ENCODE measurements at regions not wholly inside any gene's neighbourhood (a gene's known extent, or its start where the extent isn't known, plus 50 kb on each side); places are given as distances from the start of the nearest gene placed in this dataset.
"Not testable (repeated sequence)": the region's sequence is repeated elsewhere in the genome, so short reads cannot be mapped to it uniquely, and the experiment has no call there.

DNA sequence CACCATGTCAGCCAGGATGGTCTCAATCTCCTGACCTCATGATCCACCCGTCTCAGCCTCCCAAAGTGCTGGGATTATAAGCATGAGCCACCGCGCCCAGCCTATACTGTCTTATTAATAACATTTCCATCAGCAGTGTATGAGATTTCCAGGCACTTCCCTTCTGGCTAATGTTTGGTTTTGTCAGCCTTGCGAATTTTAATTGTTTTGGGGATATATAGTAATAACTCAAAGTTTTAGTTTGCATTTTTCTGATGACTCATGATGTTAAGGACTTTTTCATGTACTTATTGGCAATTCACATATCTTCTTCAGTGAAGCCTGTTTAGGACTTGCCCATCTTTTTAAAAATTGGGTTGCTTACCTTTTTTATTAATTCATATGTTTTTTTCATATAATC is 76.0 kb downstream of the TMEM270 start:
- Histone ChIP-seq H3K4me1 (ENCODE audit: control insufficient read depth in 1 of 2, insufficient read depth in 2 of 2, low read length in 2 of 2) (no peaks in the 10 kb centered on the region), H3K4me3 (ENCODE audit: low read length in 2 of 2) (no peak overlapping the region), H3K27me3 (ENCODE audit: control insufficient read depth in 1 of 2, insufficient read depth in 2 of 2, low read length in 1 of 2) (no peaks in the 10 kb centered on the region), H3K27ac (ENCODE audit: low read depth in 1 of 2, low read length in 2 of 2) (no peak overlapping the region), H3K36me3 (ENCODE audit: control insufficient read depth in 1 of 2, insufficient read depth in 2 of 2, low read length in 1 of 2) (no peaks in the 10 kb centered on the region), H3K9me3 (ENCODE audit: control insufficient read depth, low read length) (no peaks in the 10 kb centered on the region)
- 88 to 94% methylated on average over 4 of the region's 4 CpGs for WGBS, 2 donors
- no peak for ATAC-seq (ENCODE audit: low FRiP score)
- no peak for DNase-seq
- intact Hi-C loops (cut with DNase I) = no loop called here

DNA sequence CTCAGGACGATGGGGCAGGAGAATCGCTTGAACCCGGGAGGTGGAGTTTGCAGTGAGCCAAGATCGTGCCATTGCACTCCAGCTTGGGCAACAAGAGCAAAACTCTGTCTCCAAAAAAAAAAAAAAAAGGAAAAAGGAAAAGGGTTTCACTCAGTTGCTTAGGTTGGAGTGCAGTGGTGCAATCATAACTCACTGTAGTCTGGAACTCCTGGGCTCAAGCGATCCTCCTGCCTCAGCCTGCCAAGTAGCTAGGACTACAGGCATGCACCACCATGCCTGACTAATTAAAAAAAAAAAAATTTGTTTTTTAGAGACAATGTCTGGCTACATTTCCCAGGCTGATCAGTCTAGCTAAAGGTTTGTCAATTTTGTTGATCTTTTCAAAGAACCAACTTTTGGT is 76.7 kb downstream of the TMEM270 start:
- peak in 1 of 2 donors; percentile 68 for DNase-seq
- H3K4me3 ChIP-seq (ENCODE audit: low read length in 2 of 2); ATAC-seq (ENCODE audit: low FRiP score); H3K4me1 ChIP-seq (ENCODE audit: control insufficient read depth in 1 of 2, insufficient read depth in 2 of 2, low read length in 2 of 2); H3K27me3 ChIP-seq (ENCODE audit: control insufficient read depth in 1 of 2, insufficient read depth in 2 of 2, low read length in 1 of 2); H3K36me3 ChIP-seq (ENCODE audit: control insufficient read depth in 1 of 2, insufficient read depth in 2 of 2, low read length in 1 of 2); H3K27ac ChIP-seq (ENCODE audit: low read depth in 1 of 2, low read length in 2 of 2); H3K9me3 ChIP-seq (ENCODE audit: control insufficient read depth, low read length); intact Hi-C loops (cut with DNase I): not testable (repeated sequence)
- WGBS, 2 donors = 23 to 26% methylated on average over 5 of the region's 5 CpGs

DNA sequence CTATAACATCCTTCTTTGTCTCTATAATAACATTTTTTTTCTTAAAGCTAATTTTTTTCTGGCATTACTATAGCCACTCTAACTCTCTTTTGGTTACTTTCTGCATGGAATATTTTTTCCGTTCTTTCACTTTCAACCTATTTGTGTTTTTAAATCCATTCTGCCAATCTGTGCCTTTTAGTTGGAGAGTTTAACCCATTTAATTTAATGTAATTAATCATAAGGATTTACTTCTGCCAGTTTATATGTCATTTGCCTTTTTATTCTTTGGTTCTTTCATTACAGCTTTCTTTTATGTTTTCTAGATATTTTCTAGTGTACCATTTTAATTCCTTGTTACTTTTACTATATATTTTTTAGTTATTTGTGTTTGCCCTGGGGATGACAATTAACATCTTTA is 78.6 kb downstream of the TMEM270 start:
- DNase-seq = no peak
- H3K27me3 ChIP-seq (ENCODE audit: control insufficient read depth in 1 of 2, insufficient read depth in 2 of 2, low read length in 1 of 2) = no peaks in the 10 kb centered on the region
- no peak overlapping the region for H3K4me3 ChIP-seq (ENCODE audit: low read length in 2 of 2)
- H3K27ac ChIP-seq (ENCODE audit: low read depth in 1 of 2, low read length in 2 of 2) = no peak overlapping the region
- H3K36me3 ChIP-seq (ENCODE audit: control insufficient read depth in 1 of 2, insufficient read depth in 2 of 2, low read length in 1 of 2) = no peaks in the 10 kb centered on the region
- intact Hi-C loops (cut with DNase I) = no loop called here
- H3K4me1 ChIP-seq (ENCODE audit: control insufficient read depth in 1 of 2, insufficient read depth in 2 of 2, low read length in 2 of 2) = no peaks in the 10 kb centered on the region
- no peaks in the 10 kb centered on the region for H3K9me3 ChIP-seq (ENCODE audit: control insufficient read depth, low read length)
- no peak for ATAC-seq (ENCODE audit: low FRiP score)
- 96 to 97% methylated on average over 1 of the region's 1 CpG for WGBS, 2 donors

DNA sequence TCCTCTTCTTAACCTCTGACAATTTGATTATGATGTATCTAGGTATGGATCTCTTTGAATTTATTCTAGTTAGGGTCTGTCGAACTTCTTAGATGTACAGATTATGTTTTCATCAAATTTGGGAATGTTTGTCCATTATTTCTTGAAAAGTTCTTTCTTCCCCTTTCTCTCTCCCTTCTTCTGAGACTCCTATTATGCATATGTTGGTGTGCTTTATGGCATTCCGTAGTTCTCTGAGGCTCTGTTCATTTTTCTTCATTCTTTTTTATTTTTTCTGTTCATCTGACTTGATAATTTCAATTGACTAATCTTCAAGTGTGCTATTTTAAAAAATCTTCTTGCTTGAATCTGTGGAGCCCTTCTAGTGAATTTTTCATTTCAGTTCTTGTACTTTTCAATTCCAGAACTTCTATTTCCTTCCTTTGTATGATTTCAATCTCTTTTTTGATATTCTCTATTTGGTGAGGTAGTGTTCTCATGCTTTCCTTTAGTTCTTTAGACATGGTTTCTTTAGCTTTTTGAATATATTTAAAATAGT is 79.8 kb downstream of the TMEM270 start:
- Histone ChIP-seq H3K9me3 (ENCODE audit: control insufficient read depth, low read length) (no peaks in the 10 kb centered on the region), H3K4me3 (ENCODE audit: low read length in 2 of 2) (no peak overlapping the region), H3K27me3 (ENCODE audit: control insufficient read depth in 1 of 2, insufficient read depth in 2 of 2, low read length in 1 of 2) (no peaks in the 10 kb centered on the region), H3K36me3 (ENCODE audit: control insufficient read depth in 1 of 2, insufficient read depth in 2 of 2, low read length in 1 of 2) (no peaks in the 10 kb centered on the region), H3K4me1 (ENCODE audit: control insufficient read depth in 1 of 2, insufficient read depth in 2 of 2, low read length in 2 of 2) (no peaks in the 10 kb centered on the region), H3K27ac (ENCODE audit: low read depth in 1 of 2, low read length in 2 of 2) (no peak overlapping the region)
- ATAC-seq (ENCODE audit: low FRiP score) (no peak), DNase-seq (no peak)
- intact Hi-C loops (cut with DNase I) = no loop called here
- WGBS, 2 donors = 93 to 100% methylated on average over 2 of the region's 2 CpGs

DNA sequence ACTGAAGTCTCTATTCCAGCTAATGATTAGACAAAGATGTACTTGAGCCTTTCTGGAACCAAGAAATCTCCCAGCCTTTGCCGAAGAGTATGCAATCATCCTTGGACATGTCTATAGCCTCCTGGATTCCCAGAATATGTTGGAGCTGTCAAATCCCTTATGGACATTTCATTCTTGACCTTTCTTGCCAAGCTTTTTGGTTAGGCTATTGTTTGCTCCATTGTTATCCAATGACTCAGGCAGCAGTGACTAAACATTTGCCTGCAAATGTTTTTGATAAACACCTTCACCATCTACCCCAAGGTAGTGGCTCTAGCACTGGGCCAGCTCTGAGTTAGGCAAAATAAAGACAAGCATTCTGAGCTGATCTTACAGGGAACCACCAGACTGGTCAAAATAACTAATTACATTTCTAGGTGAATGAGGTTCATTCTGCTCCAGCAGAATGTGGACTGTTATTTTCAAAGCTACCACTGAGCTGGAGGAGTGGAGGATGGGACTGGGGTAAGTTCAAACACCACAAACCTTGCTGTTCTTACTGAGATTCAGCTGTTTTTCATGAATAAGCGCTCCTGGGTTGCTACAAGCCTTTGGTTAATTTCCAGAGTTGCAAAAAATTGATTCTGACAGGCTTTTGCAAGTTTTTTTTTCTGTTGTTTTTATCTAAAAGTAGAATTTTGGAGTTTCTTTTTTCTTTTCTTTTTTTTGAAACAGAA is 81.0 kb downstream of the TMEM270 start:
- no peak for ATAC-seq (ENCODE audit: low FRiP score)
- intact Hi-C loops (cut with DNase I) = no loop called here
- no peaks in the 10 kb centered on the region for H3K36me3 ChIP-seq (ENCODE audit: control insufficient read depth in 1 of 2, insufficient read depth in 2 of 2, low read length in 1 of 2)
- no peaks in the 10 kb centered on the region for H3K27me3 ChIP-seq (ENCODE audit: control insufficient read depth in 1 of 2, insufficient read depth in 2 of 2, low read length in 1 of 2)
- H3K9me3 ChIP-seq (ENCODE audit: control insufficient read depth, low read length) = no peaks in the 10 kb centered on the region
- no peak for DNase-seq
- no peaks in the 10 kb centered on the region for H3K4me1 ChIP-seq (ENCODE audit: control insufficient read depth in 1 of 2, insufficient read depth in 2 of 2, low read length in 2 of 2)
- WGBS, 2 donors = 35 to 43% methylated on average over 2 of the region's 2 CpGs
- H3K27ac ChIP-seq (ENCODE audit: low read depth in 1 of 2, low read length in 2 of 2) = peak overlapping the region in 1 of 2 donors; percentile 43
- no peak overlapping the region for H3K4me3 ChIP-seq (ENCODE audit: low read length in 2 of 2)

DNA sequence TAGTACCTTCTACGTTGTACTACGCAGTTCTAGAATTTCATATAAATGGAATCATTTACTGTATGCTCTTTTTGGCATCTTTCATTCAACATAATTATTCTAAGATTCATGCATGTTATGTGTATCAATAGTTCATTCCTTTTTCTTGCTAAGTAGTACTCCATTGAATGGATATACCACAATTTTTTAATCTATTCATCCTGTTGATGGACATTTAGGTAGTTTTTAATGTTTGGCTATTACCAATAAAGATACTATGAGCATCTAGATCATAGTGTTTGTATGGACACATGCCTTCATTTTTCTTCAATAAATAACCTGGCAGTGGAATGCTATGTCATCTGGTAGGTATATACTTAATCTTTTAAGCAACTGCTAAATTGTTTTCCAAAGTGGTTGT is 83.0 kb upstream of the ELN start:
- DNase-seq (no peak), ATAC-seq (ENCODE audit: low FRiP score) (no peak)
- Histone ChIP-seq H3K27me3 (ENCODE audit: control insufficient read depth in 1 of 2, insufficient read depth in 2 of 2, low read length in 1 of 2) (no peaks in the 10 kb centered on the region), H3K36me3 (ENCODE audit: control insufficient read depth in 1 of 2, insufficient read depth in 2 of 2, low read length in 1 of 2) (no peaks in the 10 kb centered on the region), H3K9me3 (ENCODE audit: control insufficient read depth, low read length) (no peaks in the 10 kb centered on the region), H3K27ac (ENCODE audit: low read depth in 1 of 2, low read length in 2 of 2) (no peak overlapping the region), H3K4me3 (ENCODE audit: low read length in 2 of 2) (no peak overlapping the region), H3K4me1 (ENCODE audit: control insufficient read depth in 1 of 2, insufficient read depth in 2 of 2, low read length in 2 of 2) (no peaks in the 10 kb centered on the region)
- intact Hi-C loops (cut with DNase I) = no loop called here
- 99 to 100% methylated on average over 2 of the region's 2 CpGs for WGBS, 2 donors

DNA sequence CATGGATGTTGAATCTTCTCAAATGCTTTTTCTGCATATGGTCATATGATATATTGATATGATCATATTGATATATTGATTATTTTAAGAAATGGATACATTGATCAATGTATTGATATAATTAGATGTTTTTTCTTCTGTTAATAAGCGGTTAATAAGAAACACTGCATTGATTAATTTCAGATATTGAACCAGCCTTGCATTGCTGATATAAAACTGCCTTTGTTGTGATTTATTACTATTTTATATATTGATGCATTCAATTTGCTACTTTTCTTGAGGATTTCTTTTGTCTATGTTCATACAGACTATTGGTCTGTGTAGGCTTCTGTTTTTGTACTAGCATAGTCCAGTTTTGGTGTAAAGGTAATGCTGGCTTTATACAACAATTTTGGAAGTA is 79.7 kb upstream of the ELN start:
- WGBS, 2 donors = 93 to 98% methylated on average over 1 of the region's 1 CpG
- Histone ChIP-seq H3K4me1 (ENCODE audit: control insufficient read depth in 1 of 2, insufficient read depth in 2 of 2, low read length in 2 of 2) (no peaks in the 10 kb centered on the region), H3K36me3 (ENCODE audit: control insufficient read depth in 1 of 2, insufficient read depth in 2 of 2, low read length in 1 of 2) (no peaks in the 10 kb centered on the region), H3K9me3 (ENCODE audit: control insufficient read depth, low read length) (no peaks in the 10 kb centered on the region), H3K4me3 (ENCODE audit: low read length in 2 of 2) (no peak overlapping the region), H3K27me3 (ENCODE audit: control insufficient read depth in 1 of 2, insufficient read depth in 2 of 2, low read length in 1 of 2) (no peaks in the 10 kb centered on the region), H3K27ac (ENCODE audit: low read depth in 1 of 2, low read length in 2 of 2) (no peak overlapping the region)
- no peak for ATAC-seq (ENCODE audit: low FRiP score)
- no peak for DNase-seq
- intact Hi-C loops (cut with DNase I) = no loop called here

DNA sequence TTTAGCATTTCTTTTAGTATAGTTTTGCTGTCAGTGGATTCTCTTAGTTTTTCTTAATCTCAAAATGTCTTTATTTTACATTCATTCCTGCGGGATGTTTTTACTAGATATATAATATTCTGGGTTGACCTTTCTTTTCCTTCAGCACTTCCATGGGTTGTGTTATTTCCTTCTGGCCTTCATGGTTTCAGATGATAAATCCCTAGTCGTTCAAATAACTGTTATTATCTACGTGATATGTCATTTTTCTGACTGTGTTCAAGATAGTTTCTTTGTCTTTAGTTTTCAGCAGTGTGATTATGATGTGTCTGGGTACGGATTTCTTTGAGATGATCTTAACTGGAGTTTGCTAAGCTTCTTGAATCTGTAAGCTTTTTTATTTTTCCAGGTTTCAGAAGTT is 75.7 kb upstream of the ELN start:
- no peak for DNase-seq
- no peaks in the 10 kb centered on the region for H3K36me3 ChIP-seq (ENCODE audit: control insufficient read depth in 1 of 2, insufficient read depth in 2 of 2, low read length in 1 of 2)
- no peaks in the 10 kb centered on the region for H3K4me1 ChIP-seq (ENCODE audit: control insufficient read depth in 1 of 2, insufficient read depth in 2 of 2, low read length in 2 of 2)
- no peak for ATAC-seq (ENCODE audit: low FRiP score)
- WGBS, 2 donors = 76 to 85% methylated on average over 4 of the region's 4 CpGs
- H3K9me3 ChIP-seq (ENCODE audit: control insufficient read depth, low read length) = no peaks in the 10 kb centered on the region
- H3K4me3 ChIP-seq (ENCODE audit: low read length in 2 of 2) = no peak overlapping the region
- H3K27me3 ChIP-seq (ENCODE audit: control insufficient read depth in 1 of 2, insufficient read depth in 2 of 2, low read length in 1 of 2) = no peaks in the 10 kb centered on the region
- intact Hi-C loops (cut with DNase I) = no loop called here
- H3K27ac ChIP-seq (ENCODE audit: low read depth in 1 of 2, low read length in 2 of 2) = no peak overlapping the region

DNA sequence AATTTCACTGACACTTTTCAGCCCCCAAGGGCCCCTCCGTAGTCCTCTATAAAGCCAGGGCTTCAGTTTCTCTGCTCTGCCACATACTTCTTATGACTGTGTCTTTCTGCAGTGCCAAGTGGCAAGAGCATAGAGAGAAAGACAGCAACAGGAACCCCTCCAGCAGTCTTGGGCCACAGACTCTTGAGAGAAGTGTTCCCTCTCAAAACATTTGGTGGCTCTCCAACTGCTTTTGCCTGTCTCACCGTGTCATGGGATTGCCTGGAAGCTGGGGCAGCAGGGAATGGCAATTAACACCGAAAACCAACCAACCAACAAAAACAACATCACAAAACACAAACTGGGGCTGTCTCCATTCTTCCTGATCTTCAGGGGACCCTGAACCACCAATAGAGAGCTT is 73.8 kb upstream of the ELN start:
- no peak for ATAC-seq (ENCODE audit: low FRiP score)
- no peaks in the 10 kb centered on the region for H3K27me3 ChIP-seq (ENCODE audit: control insufficient read depth in 1 of 2, insufficient read depth in 2 of 2, low read length in 1 of 2)
- 52 to 54% methylated on average over 3 of the region's 3 CpGs for WGBS, 2 donors

More for the DNA sequence above, 73.8 kb upstream of the ELN start:
- DNase-seq = no peak
- Histone ChIP-seq H3K27ac (ENCODE audit: low read depth in 1 of 2, low read length in 2 of 2) (no peak overlapping the region), H3K36me3 (ENCODE audit: control insufficient read depth in 1 of 2, insufficient read depth in 2 of 2, low read length in 1 of 2) (no peaks in the 10 kb centered on the region), H3K9me3 (ENCODE audit: control insufficient read depth, low read length) (no peaks in the 10 kb centered on the region), H3K4me3 (ENCODE audit: low read length in 2 of 2) (no peak overlapping the region), H3K4me1 (ENCODE audit: control insufficient read depth in 1 of 2, insufficient read depth in 2 of 2, low read length in 2 of 2) (no peaks in the 10 kb centered on the region)
- intact Hi-C loops (cut with DNase I) = no loop called here
